ENCODE measurements at regions not wholly inside any gene's neighbourhood (a gene's known extent, or its start where the extent isn't known, plus 50 kb on each side); places are given as distances from the start of the nearest gene placed in this dataset.

DNA sequence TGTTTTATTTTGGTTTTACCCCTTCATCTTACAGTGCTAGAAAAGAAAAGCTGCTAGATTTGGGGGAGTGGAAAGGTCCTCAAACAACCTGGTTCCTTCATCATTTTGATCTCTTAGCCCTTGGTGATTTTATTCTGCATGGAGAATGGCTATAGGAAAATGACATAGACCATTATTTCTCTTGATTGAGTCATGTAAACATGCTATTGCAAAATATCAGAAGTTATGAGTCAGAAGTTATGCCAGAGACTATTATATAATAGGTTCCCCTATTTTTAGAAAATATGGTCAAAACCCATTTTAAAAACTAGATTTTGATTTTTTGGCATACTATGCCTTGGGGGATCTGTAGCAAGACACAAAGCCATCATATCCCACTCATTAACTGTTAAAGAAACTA, 83.7 kb upstream of the FAM9C start:
- Mint-ChIP-seq H3K9me3 (no peaks in the 10 kb centered on the region), H3K27me3 (no peaks in the 10 kb centered on the region), H3K36me3 (ENCODE audit: low read depth) (peaks cover 4% of the 10 kb centered on the region), H3K4me1 (ENCODE audit: low read depth) (peaks cover 64% of the 10 kb centered on the region), H3K4me3 (no peak overlapping the region), H3K27ac (no peak overlapping the region)
- DNase-seq (no peak), ATAC-seq (no peak)
- ChIA-PET POLR2A (no interaction called here), CTCF (no interaction called here)
- intact Hi-C loops (cut with micrococcal nuclease): no loop called here
- no peak for TF ChIP-seq CTCF (IDR thresholded peaks at IDR 0.05)

DNA sequence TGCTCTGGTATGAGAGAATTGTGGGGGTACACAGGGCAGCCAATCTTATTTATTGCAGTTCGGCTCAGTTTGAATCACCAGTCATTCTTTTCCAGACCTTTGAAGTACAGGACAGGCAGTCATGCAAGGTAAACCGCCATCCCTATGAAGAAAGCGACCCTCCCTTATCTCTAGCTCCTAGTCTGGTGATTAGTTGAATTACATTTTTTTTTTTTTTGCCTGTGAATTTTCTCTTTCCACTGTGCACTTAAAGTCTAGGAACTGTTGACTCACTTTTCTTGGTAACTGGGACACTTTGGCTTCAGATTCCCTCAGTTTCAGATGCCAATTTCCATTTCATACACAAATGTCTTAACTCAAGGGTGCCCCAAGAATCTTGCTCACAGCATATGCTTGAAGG, 82.4 kb upstream of the FAM9C start:
- TF ChIP-seq CTCF (IDR thresholded peaks at IDR 0.05): no peak
- peaks cover 73% of the 10 kb centered on the region for H3K4me1 Mint-ChIP-seq (ENCODE audit: low read depth)

DNA sequence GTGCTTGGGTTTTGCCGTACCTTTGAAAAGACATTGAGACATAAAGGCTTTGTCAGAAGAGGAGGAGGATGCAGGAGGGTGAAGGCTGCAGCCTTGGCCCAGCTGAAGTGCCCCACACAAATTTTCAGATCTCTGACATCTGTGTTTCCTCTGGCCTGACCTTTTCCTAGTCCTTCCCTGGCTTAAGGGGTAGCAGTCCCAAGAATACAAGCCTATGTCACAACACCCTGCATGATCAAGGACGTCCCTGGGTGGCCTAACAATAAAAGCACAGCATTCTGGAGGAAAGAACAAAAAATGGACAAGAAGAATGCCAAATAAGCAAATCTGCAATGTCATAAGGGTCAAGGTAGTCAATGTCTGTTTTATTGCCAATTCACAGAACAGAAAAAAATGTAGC, 80.8 kb upstream of the FAM9C start:
- intact Hi-C loops (cut with micrococcal nuclease): no loop called here

More for the DNA sequence above, 82.4 kb upstream of the FAM9C start:
- ATAC-seq (peak; percentile 47), DNase-seq (no peak)
- intact Hi-C loops (cut with micrococcal nuclease): no loop called here
- no peak overlapping the region for H3K4me3 Mint-ChIP-seq
- POLR2A ChIA-PET: interaction anchor here (0.6 kb wide), 2 partner anchors 503 to 1359 kb away, joined by 3 to 4 read pairs; no protein-coding TSS in a partner anchor
- H3K36me3 Mint-ChIP-seq (ENCODE audit: low read depth): peaks cover 8% of the 10 kb centered on the region
- H3K27ac Mint-ChIP-seq: peak overlapping the region; percentile 34
- no peaks in the 10 kb centered on the region for H3K27me3 Mint-ChIP-seq
- H3K9me3 Mint-ChIP-seq: no peaks in the 10 kb centered on the region
- CTCF ChIA-PET: no interaction called here

DNA sequence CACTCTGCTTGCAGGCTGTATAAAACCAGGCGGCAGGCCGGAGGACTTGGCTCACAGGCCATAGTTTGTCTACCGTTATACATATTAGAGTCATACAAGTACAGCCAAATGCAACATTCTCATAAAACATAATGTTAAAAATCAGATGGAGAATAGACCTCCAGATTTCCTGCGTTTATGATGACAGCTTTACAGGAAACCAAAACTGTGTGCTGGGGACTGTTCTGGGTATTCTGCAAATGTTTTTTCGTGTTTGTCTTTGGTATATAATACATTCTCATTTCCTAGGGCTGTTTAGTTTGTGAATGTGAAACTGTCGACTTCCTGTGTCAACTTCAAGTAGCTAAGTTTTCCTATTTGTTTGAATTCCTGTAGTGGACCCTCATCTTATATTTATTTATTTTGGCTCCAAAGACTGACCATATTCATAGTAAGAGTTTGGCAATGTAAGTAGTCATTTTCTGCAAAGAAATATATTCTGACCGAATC, 79.5 kb upstream of the FAM9C start:
- CTCF ChIA-PET: no interaction called here
- H3K27me3 Mint-ChIP-seq: no peaks in the 10 kb centered on the region
- TF ChIP-seq CTCF (IDR thresholded peaks at IDR 0.05): no peak

More for the DNA sequence above, 80.8 kb upstream of the FAM9C start:
- POLR2A ChIA-PET: interaction anchor here (1.5 kb wide), 1 partner anchor 147 kb away, joined by 4 read pairs; no protein-coding TSS in a partner anchor
- TF ChIP-seq CTCF (IDR thresholded peaks at IDR 0.05): no peak
- CTCF ChIA-PET: no interaction called here
- Mint-ChIP-seq H3K9me3 (no peaks in the 10 kb centered on the region), H3K4me3 (no peak overlapping the region), H3K4me1 (ENCODE audit: low read depth) (peaks cover 62% of the 10 kb centered on the region), H3K27ac (peak overlapping the region; percentile 67), H3K36me3 (ENCODE audit: low read depth) (peaks cover 8% of the 10 kb centered on the region), H3K27me3 (no peaks in the 10 kb centered on the region)
- no peak for ATAC-seq
- DNase-seq: no peak

DNA sequence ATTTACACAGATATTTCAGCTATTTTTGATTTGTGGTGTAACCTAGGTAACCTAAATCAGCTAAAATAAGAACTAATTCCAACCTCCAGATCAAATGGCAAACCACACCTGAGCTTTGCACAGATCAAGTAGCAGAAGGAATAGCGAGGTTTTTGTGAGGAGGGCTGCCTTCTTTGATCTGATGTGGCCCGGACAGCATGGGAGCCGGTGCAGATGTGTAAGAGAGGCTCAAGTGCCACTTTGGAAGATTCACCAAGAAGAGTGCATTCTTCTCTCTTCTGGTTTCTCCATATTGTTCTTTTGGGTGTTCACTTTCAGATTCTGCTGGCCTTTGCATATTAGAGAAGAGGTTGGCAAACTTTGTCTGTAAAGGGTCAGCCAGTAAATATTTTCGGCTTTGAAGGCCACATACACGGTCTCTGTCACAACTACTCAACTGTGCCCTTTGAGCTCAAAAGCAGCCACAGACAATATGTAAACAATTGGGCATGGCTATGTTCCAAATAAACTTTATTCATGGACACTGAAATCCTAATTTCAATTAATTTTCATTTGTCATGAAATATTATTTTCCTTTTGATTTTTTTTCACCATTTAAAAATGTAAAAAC, 78.9 kb upstream of the FAM9C start:
- Mint-ChIP-seq H3K27ac (peak overlapping the region; percentile 85), H3K27me3 (no peaks in the 10 kb centered on the region), H3K4me3 (peak overlapping the region; percentile 51), H3K4me1 (ENCODE audit: low read depth) (peaks cover 58% of the 10 kb centered on the region), H3K9me3 (no peaks in the 10 kb centered on the region), H3K36me3 (ENCODE audit: low read depth) (peaks cover 8% of the 10 kb centered on the region)
- no peak for TF ChIP-seq CTCF (IDR thresholded peaks at IDR 0.05)
- intact Hi-C loops (cut with micrococcal nuclease): no loop called here
- POLR2A ChIA-PET: no interaction called here
- DNase-seq: no peak
- ATAC-seq: peak; percentile 12
- CTCF ChIA-PET: interaction anchor here (1.0 kb wide), 1 partner anchor 177 kb away, joined by 3 read pairs; no protein-coding TSS in a partner anchor

More for the DNA sequence above, 79.5 kb upstream of the FAM9C start:
- H3K27ac Mint-ChIP-seq: peak overlapping the region; percentile 85
- peak overlapping the region; percentile 51 for H3K4me3 Mint-ChIP-seq
- peaks cover 8% of the 10 kb centered on the region for H3K36me3 Mint-ChIP-seq (ENCODE audit: low read depth)
- no peaks in the 10 kb centered on the region for H3K9me3 Mint-ChIP-seq
- POLR2A ChIA-PET: no interaction called here
- peak; percentile 57 for ATAC-seq
- peaks cover 60% of the 10 kb centered on the region for H3K4me1 Mint-ChIP-seq (ENCODE audit: low read depth)
- intact Hi-C loops (cut with micrococcal nuclease): no loop called here
- DNase-seq: peak; percentile 12
